ENCODE measurements at regions not wholly inside any gene's neighbourhood (a gene's known extent, or its start where the extent isn't known, plus 50 kb on each side); places are given as distances from the start of the nearest gene placed in this dataset.

DNA sequence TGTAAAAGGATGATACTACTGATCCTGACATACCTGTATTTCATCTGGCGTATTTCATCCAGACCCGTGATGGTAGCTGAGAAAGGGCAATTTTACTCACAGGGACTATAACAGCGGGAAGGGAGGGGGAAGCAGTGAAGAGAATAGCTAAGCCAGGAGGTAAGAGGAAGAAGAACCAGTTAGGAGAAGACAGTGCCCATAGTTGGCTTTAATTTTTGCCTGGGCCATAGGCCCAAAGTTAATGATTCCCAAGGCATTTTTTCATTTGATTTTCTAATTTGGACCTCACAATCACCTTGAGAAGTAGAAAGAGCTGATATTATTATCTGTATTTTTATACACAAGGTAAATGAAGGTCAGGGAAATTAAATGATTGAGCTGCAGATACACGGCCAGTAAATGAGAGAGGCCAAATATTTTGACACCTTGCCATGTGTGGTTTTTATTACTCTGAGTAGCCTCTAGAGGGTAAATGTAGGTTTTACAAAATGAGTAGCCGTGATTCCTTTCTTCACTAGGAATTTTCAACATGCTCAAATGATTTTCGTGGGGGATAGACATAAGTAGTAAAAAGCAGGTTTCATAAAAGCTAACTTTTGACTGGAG is 382.2 kb downstream of the FUT8 start:
- DNase-seq (ENCODE audit: insufficient read length, low spot score): no peak
- peak; percentile 78 for FAIRE-seq

- FAIRE-seq: no peak
- DNase-seq (ENCODE audit: insufficient read length, low spot score): no peak
These were observed 385.7 kb downstream of the FUT8 start for GRCh38 chr14:65798216-65798615.

GRCh38 chr14:65800694-65801093 is 388.2 kb downstream of the FUT8 start:
- FAIRE-seq: no peak
- DNase-seq (ENCODE audit: insufficient read length, low spot score): no peak

- no peak for DNase-seq (ENCODE audit: insufficient read length, low spot score)
- peak; percentile 96 for FAIRE-seq
These were observed 389.7 kb downstream of the FUT8 start for GRCh38 chr14:65802196-65802595.

GRCh38 chr14:65803885-65804284 is 391.4 kb downstream of the FUT8 start:
- FAIRE-seq (peak; percentile 76), DNase-seq (ENCODE audit: insufficient read length, low spot score) (no peak)

DNA sequence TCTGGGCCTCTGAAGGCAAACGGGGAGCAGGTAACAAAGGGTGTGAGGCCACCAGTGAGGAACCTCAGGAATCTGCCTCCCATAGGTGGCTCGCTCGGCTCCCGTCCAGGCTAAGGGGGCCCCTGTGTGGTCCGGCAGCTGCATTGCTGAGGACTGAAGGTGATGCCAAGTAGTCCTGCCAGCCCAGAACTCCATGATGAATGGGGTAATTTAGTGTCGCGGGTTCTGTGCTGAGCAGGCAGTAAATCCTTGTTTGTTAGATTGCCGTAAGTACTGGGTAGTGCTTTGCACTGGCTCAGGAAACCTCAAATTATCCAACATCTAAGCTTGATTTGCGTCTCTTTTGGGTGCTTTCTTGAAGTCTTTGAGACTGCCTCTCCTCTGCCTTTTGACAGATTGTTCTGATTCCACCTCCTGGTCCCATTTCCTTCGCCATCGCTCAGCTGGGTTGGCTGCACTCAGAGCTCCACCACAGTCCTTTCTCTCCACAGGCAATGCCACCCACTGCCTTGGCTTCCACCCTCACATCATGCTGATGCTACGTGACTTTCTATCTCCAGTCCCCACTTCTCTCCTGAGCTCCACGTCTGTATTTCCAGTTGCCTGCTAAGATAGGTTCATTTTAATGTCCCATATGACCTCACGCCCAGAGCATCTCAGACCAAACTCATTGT is 392.0 kb downstream of the FUT8 start:
- no peak for DNase-seq (ENCODE audit: insufficient read length, low spot score)
- peak; percentile 86 for FAIRE-seq

DNA sequence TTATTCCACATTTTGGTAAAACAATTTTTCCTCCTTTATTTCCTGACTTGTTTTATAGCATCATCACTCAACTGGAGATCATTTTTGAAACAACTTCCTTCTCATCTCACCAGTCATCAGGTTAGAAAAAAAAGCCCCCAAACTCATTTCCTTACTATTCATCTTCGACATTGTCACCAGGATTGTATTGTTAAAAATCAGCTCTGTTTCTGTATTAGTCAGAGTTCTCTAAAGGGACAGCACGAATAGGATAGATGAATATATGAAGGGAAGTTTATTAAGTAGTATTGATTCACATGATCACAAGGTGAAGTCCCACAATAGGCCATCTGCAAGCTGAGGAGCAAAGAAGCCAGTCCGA is 392.6 kb downstream of the FUT8 start:
- peak; percentile 63 for FAIRE-seq
- no peak for DNase-seq (ENCODE audit: insufficient read length, low spot score)

DNA sequence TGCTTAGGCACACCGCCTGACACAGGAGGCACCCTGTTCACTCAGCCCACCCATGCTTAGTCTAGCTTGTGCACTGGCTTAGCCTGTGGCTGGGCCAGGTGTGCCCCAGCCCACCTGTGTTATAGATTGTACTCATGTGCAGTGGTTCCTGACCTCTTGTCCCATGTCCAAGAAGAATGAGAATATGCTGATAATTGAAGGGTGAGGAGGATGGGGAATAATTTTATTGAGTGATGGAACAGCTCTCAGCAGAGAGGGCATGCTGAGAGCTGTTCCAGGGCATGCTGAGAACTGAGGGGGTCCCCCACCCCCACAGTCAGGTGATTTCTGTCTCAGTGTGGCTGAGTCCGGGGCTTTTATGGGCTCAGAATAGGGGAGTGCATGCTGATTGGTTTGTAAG is 395.9 kb downstream of the FUT8 start:
- FAIRE-seq (peak; percentile 97), DNase-seq (ENCODE audit: insufficient read length, low spot score) (no peak)

DNA sequence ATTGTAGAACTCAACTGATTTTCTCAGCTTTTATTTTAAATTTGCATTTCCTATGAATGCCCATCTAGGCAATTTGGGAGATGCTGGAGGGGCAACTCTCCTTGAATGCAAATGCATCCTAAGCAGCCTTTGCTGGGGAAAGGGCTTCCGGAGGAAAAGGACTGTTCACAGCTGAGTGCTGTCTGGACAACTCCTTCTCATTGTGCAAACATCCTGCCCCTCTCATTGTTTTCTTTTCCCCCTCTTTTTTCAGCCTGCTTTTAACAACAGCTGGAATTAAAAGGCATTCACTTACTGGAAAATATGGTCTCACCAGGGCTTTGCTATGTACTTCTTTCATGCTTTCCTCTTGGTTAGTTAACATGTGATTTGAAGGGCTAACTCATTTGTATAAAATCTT is 397.8 kb downstream of the FUT8 start:
- FAIRE-seq: no peak
- no peak for DNase-seq (ENCODE audit: insufficient read length, low spot score)

DNA sequence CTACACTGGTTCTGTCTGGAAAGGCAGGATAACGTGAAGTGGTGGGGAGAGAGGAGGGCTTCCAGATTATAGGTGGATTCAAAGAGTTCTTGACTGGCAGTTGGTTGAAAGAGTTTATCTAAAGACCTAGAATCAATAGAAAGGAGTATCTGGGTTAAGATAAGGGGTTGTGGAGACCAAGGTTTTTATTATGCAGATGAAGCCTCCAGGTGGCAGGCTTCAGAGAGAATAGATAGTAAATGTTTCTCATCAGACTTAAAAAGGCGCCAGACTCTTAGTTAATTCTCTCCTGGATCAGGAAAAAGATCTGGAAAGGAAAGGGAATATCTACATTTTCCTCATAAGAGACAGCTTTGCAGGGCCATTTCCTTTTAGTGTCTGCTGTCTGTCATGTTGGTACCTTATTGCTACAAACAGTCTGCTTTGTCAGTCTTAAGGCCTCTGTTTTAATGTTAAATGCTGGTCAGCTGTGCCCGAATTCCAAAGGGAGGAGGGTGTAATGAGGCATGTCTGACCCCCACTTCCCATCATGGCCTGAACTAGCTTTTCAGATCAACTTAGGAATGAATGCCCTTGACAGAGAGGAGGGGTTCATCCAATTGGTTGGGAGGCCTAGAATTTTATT is 401.3 kb downstream of the FUT8 start:
- DNase-seq (ENCODE audit: insufficient read length, low spot score): no peak

GRCh38 chr14:65815127-65815526 is 402.6 kb downstream of the FUT8 start:
- no peak for FAIRE-seq

More for the DNA sequence above, 401.3 kb downstream of the FUT8 start:
- FAIRE-seq: peak; percentile 33

GRCh38 chr14:65817011-65817410 is 404.5 kb downstream of the FUT8 start:
- FAIRE-seq (no peak), DNase-seq (ENCODE audit: insufficient read length, low spot score) (no peak)

More at GRCh38 chr14:65815127-65815526, 402.6 kb downstream of the FUT8 start:
- no peak for DNase-seq (ENCODE audit: insufficient read length, low spot score)

- peak; percentile 62 for FAIRE-seq
- DNase-seq (ENCODE audit: insufficient read length, low spot score): no peak
These were observed 407.0 kb downstream of the FUT8 start for GRCh38 chr14:65819569-65819968.

- DNase-seq (ENCODE audit: insufficient read length, low spot score) (no peak), FAIRE-seq (peak; percentile 69)
These were observed 408.8 kb downstream of the FUT8 start for GRCh38 chr14:65821224-65821753.

DNA sequence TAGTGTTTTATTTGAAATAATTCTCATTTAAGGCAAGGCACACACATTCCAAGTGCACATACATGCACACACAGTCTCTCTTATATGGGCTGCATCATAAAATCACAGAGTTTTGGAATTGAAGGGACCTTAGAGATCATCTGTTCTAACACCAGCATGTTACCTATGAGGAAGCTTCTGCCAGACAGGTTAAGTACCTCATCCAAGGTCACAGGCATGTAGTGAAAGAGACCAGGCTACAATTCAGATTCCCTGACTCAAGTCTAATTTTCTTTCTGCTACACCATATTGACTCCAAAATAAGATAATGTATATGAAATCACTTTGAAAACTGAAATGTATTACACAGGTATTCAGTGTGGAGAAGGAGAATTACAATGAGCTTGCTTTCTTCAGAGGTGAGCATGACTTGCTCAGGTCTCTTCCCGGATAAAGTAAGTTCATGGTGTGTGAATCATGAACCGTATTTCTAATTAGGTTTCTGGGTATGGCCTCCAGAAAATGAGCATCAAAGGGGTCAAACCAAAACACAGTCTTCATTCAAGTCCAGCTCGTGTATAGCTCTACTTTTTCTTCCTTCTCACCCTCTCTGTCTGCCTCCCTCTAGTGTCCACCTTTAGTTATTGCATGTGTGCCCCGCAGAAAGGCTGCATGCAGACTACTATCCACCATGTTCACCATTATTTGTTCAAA is 411.9 kb downstream of the FUT8 start:
- peak; percentile 99 for FAIRE-seq
- peak; percentile 94 for DNase-seq (ENCODE audit: insufficient read length, low spot score)

GRCh38 chr14:65824978-65825299 is 412.4 kb downstream of the FUT8 start:
- no peak for DNase-seq (ENCODE audit: insufficient read length, low spot score)

DNA sequence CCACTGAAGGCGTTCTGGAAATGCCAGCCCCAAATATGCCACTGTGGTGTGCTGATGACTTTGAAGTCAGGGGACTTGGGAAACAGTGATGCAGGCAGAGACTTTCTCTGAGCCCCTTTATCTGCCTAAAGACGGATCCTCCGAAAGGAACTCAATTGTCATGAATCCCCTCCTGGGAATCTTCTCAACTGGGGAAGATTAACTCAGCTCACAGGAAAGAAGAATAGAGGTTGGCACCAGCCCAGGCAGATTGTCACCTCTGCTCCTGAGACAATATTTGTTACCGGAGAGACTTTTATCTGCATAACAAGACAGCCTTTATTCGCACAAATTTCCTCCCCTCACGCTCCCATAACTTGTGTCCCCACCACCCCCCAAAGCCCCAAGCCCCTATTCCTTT is 414.4 kb downstream of the FUT8 start:
- FAIRE-seq: no peak

More at GRCh38 chr14:65824978-65825299, 412.4 kb downstream of the FUT8 start:
- no peak for FAIRE-seq

DNA sequence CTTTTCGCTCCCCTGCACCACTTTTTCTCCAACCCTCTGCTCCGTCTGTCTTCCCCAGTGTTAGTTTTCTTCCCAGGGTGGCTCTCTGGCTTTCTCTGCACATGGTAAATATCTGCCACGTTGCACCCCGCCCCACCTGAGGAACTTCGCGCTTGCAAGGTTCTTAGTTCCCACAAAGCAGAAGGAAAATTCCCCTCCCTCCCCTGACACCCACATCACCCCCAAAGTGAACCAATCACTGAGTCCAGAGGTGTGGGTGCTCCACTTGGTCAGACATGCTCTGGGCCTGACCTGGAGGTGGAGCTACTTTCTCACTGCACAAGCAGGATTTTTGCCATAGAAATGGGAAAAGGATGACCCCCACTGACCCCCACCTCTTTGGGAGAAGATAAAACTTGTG is 415.0 kb downstream of the FUT8 start:
- DNase-seq (ENCODE audit: insufficient read length, low spot score) (no peak), FAIRE-seq (no peak)

More for the DNA sequence above, 414.4 kb downstream of the FUT8 start:
- DNase-seq (ENCODE audit: insufficient read length, low spot score): no peak

GRCh38 chr14:65828396-65828795 is 415.9 kb downstream of the FUT8 start:
- peak; percentile 9 for FAIRE-seq
- DNase-seq (ENCODE audit: insufficient read length, low spot score): no peak

DNA sequence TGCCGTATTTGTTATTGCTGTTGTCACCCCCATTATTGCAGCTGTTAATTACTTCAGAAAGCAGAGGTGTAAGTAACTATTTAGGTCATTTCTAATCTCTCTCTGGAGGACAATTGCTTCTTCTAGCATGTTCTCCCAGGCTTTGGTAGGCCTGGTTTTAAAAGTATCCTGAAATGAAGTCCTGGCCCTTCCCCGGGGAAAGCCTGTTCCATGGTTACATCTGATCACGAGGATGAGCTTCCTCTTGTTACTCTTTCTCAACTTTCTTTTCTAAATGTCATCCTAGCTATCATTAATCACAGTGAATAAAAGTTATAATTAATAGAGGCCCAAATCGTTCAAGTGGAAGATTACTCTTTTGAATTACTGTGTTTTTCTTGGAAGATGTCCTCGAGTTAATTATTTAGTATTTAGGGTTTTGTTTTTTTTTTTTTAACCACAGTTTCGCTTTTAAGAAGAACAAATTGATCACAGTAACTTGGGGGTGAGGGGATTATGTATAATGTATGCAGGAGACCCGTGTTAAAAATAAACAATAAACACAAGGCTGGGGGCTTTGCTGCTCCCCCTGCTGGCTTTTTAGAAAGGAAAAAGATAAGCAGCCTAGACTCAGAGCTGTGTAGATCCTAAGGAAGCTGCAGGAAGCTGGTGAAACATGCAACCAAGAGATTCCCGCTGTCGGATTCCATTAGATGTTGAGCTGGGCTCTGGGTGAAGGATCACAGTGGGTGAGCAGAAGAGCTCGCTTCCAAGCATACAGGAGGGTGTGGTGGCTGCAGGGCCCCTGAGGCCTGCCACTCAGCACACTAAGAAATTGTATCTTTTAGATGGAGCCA is 420.1 kb downstream of the FUT8 start:
- FAIRE-seq (peak; percentile 20), DNase-seq (ENCODE audit: insufficient read length, low spot score) (peak; percentile 63)
